HL-60 (cell line): ENCODE measurements at regions not wholly inside any gene's neighbourhood (a gene's known extent, or its start where the extent isn't known, plus 50 kb on each side); places are given as distances from the start of the nearest gene placed in this dataset.
A peak's percentile ranks its signal among the peaks of the same experiment; 100 is the strongest.
"Not testable (repeated sequence)": the region's sequence is repeated elsewhere in the genome, so short reads cannot be mapped to it uniquely, and the experiment has no call there.

Experiments used
- DNase-seq, 2 experiments: peaks; one replicate each; pipeline ENCODE4 v3.0.0-alpha.2; 2010 to 2020; ENCODE audit warnings: low read depth in 1 of 2, low spot score in 1 of 2
- H3K27ac ChIP-seq: fragments of 250-450 bp; sonication (Bioruptor Pico); replicated peaks from 2 replicates; pipeline ENCODE4 v1.5.1; 2020; ENCODE audit warnings: mild to moderate bottlenecking, moderate library complexity
- H3K27me3 ChIP-seq: fragments of 250-450 bp; sonication (Bioruptor Pico); 2 replicates; pipeline ENCODE4 v1.5.1; 2021; ENCODE audit warnings: mild to moderate bottlenecking, moderate library complexity; ENCODE audit not compliant: insufficient read depth, poor library complexity, severe bottlenecking
- H3K4me3 ChIP-seq: replicated peaks from 2 replicates; pipeline ENCODE4 v1.5.1; 2011; ENCODE audit warnings: mild to moderate bottlenecking, control low read depth, low read length; ENCODE audit not compliant: insufficient read depth
- CTCF ChIP-seq: IDR thresholded peaks from one replicate; pipeline ENCODE4 v1.5.1; 2011; ENCODE audit warnings: low read length, control low read depth, inconsistent platforms; ENCODE audit not compliant: insufficient read depth
- GABPA ChIP-seq: IDR thresholded peaks from 2 replicates; pipeline ENCODE4 v1.6.1; 2012; ENCODE audit warnings: low read depth
- POLR2AphosphoS5 ChIP-seq: IDR thresholded peaks from 2 replicates; pipeline ENCODE4 v1.6.1; 2012; ENCODE audit warnings: low read depth
- SPI1 ChIP-seq: IDR thresholded peaks from 2 replicates; pipeline ENCODE4 v1.6.1; 2012; ENCODE audit warnings: low read depth, mild to moderate bottlenecking, borderline replicate concordance
- TF ChIP-seq, protein P1 (sequence below): IDR thresholded peaks from 2 replicates; pipeline ENCODE4 v1.6.1; 2012; ENCODE audit warnings: low read depth; ENCODE audit not compliant: insufficient replicate concordance

DNA sequence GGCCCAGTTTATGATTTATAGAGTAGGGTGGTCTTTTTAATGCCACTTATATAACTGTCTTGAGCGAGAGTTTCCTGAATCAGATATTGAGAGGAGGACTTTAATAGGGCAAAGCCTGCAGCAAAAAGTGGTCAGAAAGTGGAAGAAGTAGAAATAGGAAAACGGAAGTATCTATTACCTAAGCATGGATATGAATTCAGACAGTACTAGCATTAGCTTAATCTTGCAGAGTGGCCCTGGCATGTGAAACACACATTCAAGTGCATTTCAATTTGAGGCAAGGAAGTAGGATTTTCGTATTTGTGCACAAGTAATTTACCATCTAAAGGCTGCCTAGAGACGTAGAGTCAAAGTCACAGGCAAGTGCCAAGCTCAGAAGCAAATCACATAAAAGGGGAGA lies 622.3 kb downstream of the DIPK2A start:
- no peak overlapping the region for H3K4me3 ChIP-seq
- TF ChIP-seq GABPA = peak; percentile 18; the same call in 1 of the 2 replicates
- TF ChIP-seq CTCF = no peak
- no peak for TF ChIP-seq SPI1
- TF ChIP-seq, protein P1, sequence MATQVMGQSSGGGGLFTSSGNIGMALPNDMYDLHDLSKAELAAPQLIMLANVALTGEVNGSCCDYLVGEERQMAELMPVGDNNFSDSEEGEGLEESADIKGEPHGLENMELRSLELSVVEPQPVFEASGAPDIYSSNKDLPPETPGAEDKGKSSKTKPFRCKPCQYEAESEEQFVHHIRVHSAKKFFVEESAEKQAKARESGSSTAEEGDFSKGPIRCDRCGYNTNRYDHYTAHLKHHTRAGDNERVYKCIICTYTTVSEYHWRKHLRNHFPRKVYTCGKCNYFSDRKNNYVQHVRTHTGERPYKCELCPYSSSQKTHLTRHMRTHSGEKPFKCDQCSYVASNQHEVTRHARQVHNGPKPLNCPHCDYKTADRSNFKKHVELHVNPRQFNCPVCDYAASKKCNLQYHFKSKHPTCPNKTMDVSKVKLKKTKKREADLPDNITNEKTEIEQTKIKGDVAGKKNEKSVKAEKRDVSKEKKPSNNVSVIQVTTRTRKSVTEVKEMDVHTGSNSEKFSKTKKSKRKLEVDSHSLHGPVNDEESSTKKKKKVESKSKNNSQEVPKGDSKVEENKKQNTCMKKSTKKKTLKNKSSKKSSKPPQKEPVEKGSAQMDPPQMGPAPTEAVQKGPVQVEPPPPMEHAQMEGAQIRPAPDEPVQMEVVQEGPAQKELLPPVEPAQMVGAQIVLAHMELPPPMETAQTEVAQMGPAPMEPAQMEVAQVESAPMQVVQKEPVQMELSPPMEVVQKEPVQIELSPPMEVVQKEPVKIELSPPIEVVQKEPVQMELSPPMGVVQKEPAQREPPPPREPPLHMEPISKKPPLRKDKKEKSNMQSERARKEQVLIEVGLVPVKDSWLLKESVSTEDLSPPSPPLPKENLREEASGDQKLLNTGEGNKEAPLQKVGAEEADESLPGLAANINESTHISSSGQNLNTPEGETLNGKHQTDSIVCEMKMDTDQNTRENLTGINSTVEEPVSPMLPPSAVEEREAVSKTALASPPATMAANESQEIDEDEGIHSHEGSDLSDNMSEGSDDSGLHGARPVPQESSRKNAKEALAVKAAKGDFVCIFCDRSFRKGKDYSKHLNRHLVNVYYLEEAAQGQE = no peak
- no peak for TF ChIP-seq POLR2AphosphoS5
- DNase-seq = peak; percentile 38 to 59
- peak overlapping the region; percentile 16; the same call in 1 of the 2 replicates for H3K27ac ChIP-seq
- H3K27me3 ChIP-seq = no peaks in the 10 kb centered on the region

DNA sequence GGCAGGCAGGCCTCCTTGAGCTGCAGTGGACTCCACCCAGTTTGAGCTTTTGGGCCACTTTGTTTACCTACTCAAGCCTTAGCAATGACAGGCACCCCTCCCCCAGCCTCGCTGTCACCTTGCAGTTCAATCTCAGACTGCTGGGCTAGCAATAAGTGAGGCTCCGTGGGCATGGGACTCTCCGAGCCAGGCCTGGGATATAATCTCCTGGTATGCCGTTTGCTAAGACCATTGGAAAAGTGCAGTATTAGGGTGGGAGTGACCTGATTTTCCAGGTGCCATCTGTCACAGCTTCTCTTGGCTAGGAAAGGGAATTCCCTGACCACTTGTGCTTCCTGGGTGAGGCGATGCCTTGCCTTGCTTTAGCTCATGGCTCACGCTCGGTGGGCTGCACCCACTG lies 648.6 kb downstream of the DIPK2A start:
- H3K27me3 ChIP-seq, DNase-seq, H3K4me3 ChIP-seq, H3K27ac ChIP-seq: not testable (repeated sequence)

- H3K27me3 ChIP-seq = no peaks in the 10 kb centered on the region
- no peak overlapping the region for H3K4me3 ChIP-seq
- DNase-seq = peak in 1 of 2 experiments; percentile 72
- no peak overlapping the region for H3K27ac ChIP-seq
- TF ChIP-seq GABPA (no peak), POLR2AphosphoS5 (peak; percentile 53; the same call in 1 of the 2 replicates)
These were observed 651.2 kb downstream of the DIPK2A start for GRCh38 chr3:144622845-144623244.

- H3K27ac ChIP-seq = no peak overlapping the region
- H3K4me3 ChIP-seq = no peak overlapping the region
- TF ChIP-seq GABPA (no peak), CTCF (no peak), SPI1 (no peak), POLR2AphosphoS5 (no peak)
- TF ChIP-seq, protein P1 = no peak
- no peaks in the 10 kb centered on the region for H3K27me3 ChIP-seq
- DNase-seq = no peak
These were observed 653.0 kb downstream of the DIPK2A start for GRCh38 chr3:144624656-144625055.

DNA sequence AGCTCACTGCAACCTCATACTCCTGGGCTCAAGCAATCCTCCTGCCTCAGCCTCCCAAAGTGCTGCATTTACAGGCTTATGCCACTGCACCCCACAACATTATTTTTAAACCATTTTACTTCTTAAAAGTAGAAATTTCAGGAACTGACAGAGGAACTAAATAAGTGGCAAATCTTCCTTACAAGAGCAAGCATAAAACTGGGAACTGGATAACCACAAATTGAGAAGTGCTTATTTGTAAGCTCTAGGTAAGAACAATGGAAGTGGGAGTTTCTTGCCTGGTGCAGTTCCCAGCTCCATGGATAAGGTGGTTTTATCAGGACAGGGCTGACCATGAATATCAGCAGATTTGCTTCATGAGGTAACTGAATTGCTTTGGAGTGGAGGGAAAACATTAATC lies 655.2 kb downstream of the DIPK2A start:
- Histone ChIP-seq H3K27me3 (no peaks in the 10 kb centered on the region), H3K4me3 (no peak overlapping the region), H3K27ac (no peak overlapping the region)
- DNase-seq = no peak
- TF ChIP-seq POLR2AphosphoS5 (no peak), SPI1 (peak; percentile 70; the same call in 1 of the 2 replicates), CTCF (no peak), GABPA (no peak)
- TF ChIP-seq, protein P1 = no peak
